ENCODE measurements at regions not wholly inside any gene's neighbourhood (a gene's known extent, or its start where the extent isn't known, plus 50 kb on each side); places are given as distances from the start of the nearest gene placed in this dataset.

DNA sequence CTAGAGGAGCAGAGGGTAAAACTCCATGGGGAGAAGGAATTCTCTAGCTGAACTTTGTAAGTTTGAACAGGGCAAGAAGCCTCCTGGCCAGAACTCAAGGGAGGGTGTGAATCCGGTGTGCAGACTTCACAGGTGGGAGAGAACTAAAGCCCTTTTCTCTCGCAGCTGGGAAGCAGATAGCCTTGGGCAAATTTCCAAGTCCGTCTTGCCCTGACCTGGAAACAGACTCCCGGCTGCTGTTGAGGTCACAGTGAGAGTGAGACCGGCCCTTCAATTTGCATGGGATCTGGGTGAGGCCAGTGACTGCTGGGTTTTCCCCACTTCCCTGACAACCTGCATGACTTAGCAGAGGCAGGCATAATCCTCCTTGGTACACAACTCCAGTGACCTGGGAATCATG is 94.5 kb upstream of the ZNF827 start:
- peak; percentile 17 for DNase-seq
- Histone ChIP-seq H3K27ac (no peak overlapping the region), H3K27me3 (no peaks in the 10 kb centered on the region), H3K9me3 (no peaks in the 10 kb centered on the region), H3K4me1 (peaks cover 3% of the 10 kb centered on the region), H3K4me3 (no peak overlapping the region), H3K36me3 (ENCODE audit: low read depth, missing control alignments) (no peaks in the 10 kb centered on the region)
- intact Hi-C loops (cut with DNase I; ENCODE audit: low total_unique reads) = no loop called here
- WGBS, 2 donors = 31 to 42% methylated on average over 5 of the region's 5 CpGs
- no peak for TF ChIP-seq POLR2A (IDR thresholded peaks at IDR 0.05)
- no peak for TF ChIP-seq CTCF (IDR thresholded peaks at IDR 0.05)

DNA sequence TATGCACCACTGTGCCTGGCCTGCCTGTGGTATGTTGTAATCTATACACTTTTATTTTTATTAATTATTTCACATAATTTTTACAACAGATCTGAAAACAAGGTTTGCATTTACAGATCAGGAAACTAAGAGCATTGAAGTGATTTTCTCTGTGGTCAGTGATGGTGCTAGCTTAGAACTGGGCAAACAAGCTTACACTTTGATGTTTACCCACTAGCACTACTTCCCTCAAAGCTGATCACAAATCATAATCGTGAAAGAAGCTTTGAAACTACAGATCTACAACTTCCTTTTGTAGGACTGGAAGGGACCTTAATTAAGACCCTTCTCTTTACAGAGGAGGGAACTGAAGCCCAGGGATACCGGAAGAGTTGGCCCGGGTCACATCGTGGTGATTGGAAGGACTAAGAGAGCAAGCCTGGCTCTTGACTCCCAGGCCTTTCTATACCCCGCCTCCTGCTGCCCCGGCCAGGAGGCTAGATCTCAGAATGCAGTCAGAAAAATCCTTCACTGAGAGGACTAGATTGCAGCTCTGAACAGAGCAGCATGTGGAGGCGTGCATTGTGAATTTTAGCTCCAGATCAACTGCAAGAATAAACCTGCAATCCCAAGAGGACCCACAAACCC is 93.7 kb upstream of the ZNF827 start:
- Histone ChIP-seq H3K27me3 (no peaks in the 10 kb centered on the region), H3K4me3 (no peak overlapping the region), H3K9me3 (no peaks in the 10 kb centered on the region), H3K36me3 (ENCODE audit: low read depth, missing control alignments) (no peaks in the 10 kb centered on the region), H3K27ac (no peak overlapping the region), H3K4me1 (peaks cover 3% of the 10 kb centered on the region)
- WGBS, 2 donors = 62 to 64% methylated on average over 7 of the region's 7 CpGs
- no peak for DNase-seq
- TF ChIP-seq POLR2A (IDR thresholded peaks at IDR 0.05) (no peak), CTCF (IDR thresholded peaks at IDR 0.05) (no peak)
- intact Hi-C loops (cut with DNase I; ENCODE audit: low total_unique reads) = no loop called here

GRCh38 chr4:146029939-146030710 is 91.5 kb upstream of the ZNF827 start:
- intact Hi-C loops (cut with DNase I; ENCODE audit: low total_unique reads) = no loop called here

DNA sequence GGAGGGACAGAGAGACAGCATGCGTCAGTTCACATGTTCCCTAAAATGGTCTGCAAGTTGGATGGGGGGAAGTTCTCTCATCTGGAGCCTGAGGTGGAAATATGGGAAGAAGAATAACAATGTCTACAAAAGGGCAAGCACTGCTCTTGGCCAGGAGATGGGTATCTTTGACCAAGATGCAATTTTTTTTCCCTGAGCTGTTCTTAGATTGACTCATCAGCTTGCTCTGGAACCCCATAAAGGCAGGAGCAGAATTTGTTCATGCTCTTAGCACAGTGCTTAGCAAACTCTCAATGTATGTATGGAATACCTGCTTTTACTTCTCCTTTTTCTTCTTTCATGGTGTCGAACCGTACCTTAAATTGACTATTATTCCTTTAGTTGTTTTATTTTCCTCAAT is 90.5 kb upstream of the ZNF827 start:
- Histone ChIP-seq H3K9me3 (no peaks in the 10 kb centered on the region), H3K36me3 (ENCODE audit: low read depth, missing control alignments) (no peaks in the 10 kb centered on the region), H3K27ac (no peak overlapping the region), H3K4me1 (peaks cover 3% of the 10 kb centered on the region), H3K4me3 (no peak overlapping the region), H3K27me3 (no peaks in the 10 kb centered on the region)
- intact Hi-C loops (cut with DNase I; ENCODE audit: low total_unique reads) = no loop called here
- WGBS, 2 donors = 83 to 90% methylated on average over 3 of the region's 3 CpGs
- DNase-seq = no peak
- TF ChIP-seq POLR2A (IDR thresholded peaks at IDR 0.05) (no peak), CTCF (IDR thresholded peaks at IDR 0.05) (no peak)

More at GRCh38 chr4:146029939-146030710, 91.5 kb upstream of the ZNF827 start:
- Histone ChIP-seq H3K36me3 (ENCODE audit: low read depth, missing control alignments) (no peaks in the 10 kb centered on the region), H3K27ac (no peak overlapping the region), H3K27me3 (no peaks in the 10 kb centered on the region), H3K9me3 (no peaks in the 10 kb centered on the region), H3K4me1 (peaks cover 3% of the 10 kb centered on the region), H3K4me3 (no peak overlapping the region)
- 42 to 50% methylated on average over 7 to 8 of the region's 8 CpGs for WGBS, 2 donors
- TF ChIP-seq POLR2A (IDR thresholded peaks at IDR 0.05) (no peak), CTCF (IDR thresholded peaks at IDR 0.05) (no peak)
- DNase-seq = no peak
